ENCODE measurements at regions not wholly inside any gene's neighbourhood (a gene's known extent, or its start where the extent isn't known, plus 50 kb on each side); places are given as distances from the start of the nearest gene placed in this dataset.

DNA sequence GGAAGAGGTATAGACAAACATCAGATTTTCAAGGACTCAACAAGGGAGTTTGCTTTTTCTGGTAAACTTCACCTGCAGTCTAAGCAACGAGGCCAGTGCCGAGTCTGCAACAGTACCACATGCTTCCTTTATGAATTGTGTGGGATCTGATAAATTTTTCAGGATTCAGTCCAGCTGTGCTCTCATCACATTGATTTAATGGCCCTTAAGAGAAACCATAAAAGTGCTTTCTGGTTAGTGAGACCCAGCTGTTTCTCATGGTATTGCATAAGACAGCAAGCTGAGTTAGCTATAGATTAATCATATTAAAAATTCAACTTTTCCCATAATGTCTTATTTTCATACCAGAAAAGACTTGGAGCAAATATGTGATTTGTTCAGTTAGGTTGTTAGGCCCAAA lies 291.4 kb downstream of the CENPW start:
- H3K9me3 ChIP-seq: no peaks in the 10 kb centered on the region
- intact Hi-C loops (cut with DNase I): no loop called here
- peaks cover 0 to 27% (median 12%) of the 10 kb centered on the region in 4 donors for H3K4me1 ChIP-seq
- H3K36me3 ChIP-seq: no peaks in the 10 kb centered on the region
- TF ChIP-seq EP300 (IDR thresholded peaks at IDR 0.05) (no peak), POLR2AphosphoS5 (IDR thresholded peaks at IDR 0.05) (peak in 3 of 4 donors; percentile 5 to 19 (median 10)), CTCF (IDR thresholded peaks at IDR 0.05) (no peak), POLR2A (IDR thresholded peaks at IDR 0.05) (no peak)
- WGBS, 2 donors: 60 to 63% methylated on average over 2 of the region's 2 CpGs
- H3K4me3 ChIP-seq: no peak overlapping the region
- no peak overlapping the region for H3K27ac ChIP-seq
- no peak for DNase-seq
- H3K27me3 ChIP-seq: no peaks in the 10 kb centered on the region

- H3K36me3 ChIP-seq: no peaks in the 10 kb centered on the region
- DNase-seq: no peak
- H3K4me3 ChIP-seq: no peak overlapping the region
- peaks cover 0 to 27% (median 12%) of the 10 kb centered on the region in 4 donors for H3K4me1 ChIP-seq
- intact Hi-C loops (cut with DNase I): no loop called here
- 50 to 71% methylated on average over 1 of the region's 1 CpG for WGBS, 2 donors
- H3K9me3 ChIP-seq: no peaks in the 10 kb centered on the region
- H3K27ac ChIP-seq: no peak overlapping the region
- no peaks in the 10 kb centered on the region for H3K27me3 ChIP-seq
- TF ChIP-seq CTCF (IDR thresholded peaks at IDR 0.05) (no peak), EP300 (IDR thresholded peaks at IDR 0.05) (no peak), POLR2A (IDR thresholded peaks at IDR 0.05) (no peak), POLR2AphosphoS5 (IDR thresholded peaks at IDR 0.05) (no peak)
Measured at GRCh38 chr6:126632271-126632670, 292.4 kb downstream of the CENPW start.

DNA sequence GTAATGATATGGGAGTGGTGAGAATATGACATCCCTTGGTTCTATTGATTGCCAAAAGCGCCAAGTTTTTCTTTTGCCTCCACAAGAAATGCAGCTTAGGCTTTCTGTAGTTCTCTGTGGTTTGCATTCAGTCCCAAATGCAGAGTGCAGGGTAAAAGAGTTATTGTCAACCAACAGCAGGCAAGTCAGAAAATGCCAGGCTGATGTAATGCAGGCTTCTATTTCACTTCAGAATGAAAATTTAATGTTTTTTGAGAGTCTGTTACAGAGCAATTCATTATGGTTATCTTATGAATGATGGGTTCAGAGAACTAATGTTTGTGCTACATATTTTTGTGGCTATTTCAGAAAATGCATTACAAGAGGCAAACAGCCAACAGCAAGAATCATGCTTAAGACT lies 293.5 kb downstream of the CENPW start:
- 72 to 77% methylated on average over 1 of the region's 1 CpG for WGBS, 2 donors
- intact Hi-C loops (cut with DNase I): no loop called here
- H3K27ac ChIP-seq: no peak overlapping the region

GRCh38 chr6:126640356-126640755 lies 300.4 kb downstream of the CENPW start:
- 84 to 89% methylated on average over 2 of the region's 2 CpGs for WGBS, 2 donors

More for the DNA sequence above, 293.5 kb downstream of the CENPW start:
- Histone ChIP-seq H3K9me3 (no peaks in the 10 kb centered on the region), H3K27me3 (no peaks in the 10 kb centered on the region), H3K4me1 (peaks cover 0 to 27% (median 12%) of the 10 kb centered on the region in 4 donors), H3K36me3 (no peaks in the 10 kb centered on the region), H3K4me3 (no peak overlapping the region)
- no peak for DNase-seq
- TF ChIP-seq EP300 (IDR thresholded peaks at IDR 0.05): no peak
- TF ChIP-seq POLR2A (IDR thresholded peaks at IDR 0.05): no peak
- no peak for TF ChIP-seq CTCF (IDR thresholded peaks at IDR 0.05)
- no peak for TF ChIP-seq POLR2AphosphoS5 (IDR thresholded peaks at IDR 0.05)

More at GRCh38 chr6:126640356-126640755, 300.4 kb downstream of the CENPW start:
- Histone ChIP-seq H3K4me3 (no peak overlapping the region), H3K9me3 (no peaks in the 10 kb centered on the region), H3K4me1 (no peaks in the 10 kb centered on the region), H3K27ac (no peak overlapping the region), H3K36me3 (no peaks in the 10 kb centered on the region), H3K27me3 (no peaks in the 10 kb centered on the region)
- intact Hi-C loops (cut with DNase I): no loop called here
- TF ChIP-seq EP300 (IDR thresholded peaks at IDR 0.05) (no peak), POLR2AphosphoS5 (IDR thresholded peaks at IDR 0.05) (no peak), POLR2A (IDR thresholded peaks at IDR 0.05) (no peak), CTCF (IDR thresholded peaks at IDR 0.05) (no peak)
- DNase-seq: no peak
